RCC 7860 (cell line): ENCODE measurements at regions not wholly inside any gene's neighbourhood (a gene's known extent, or its start where the extent isn't known, plus 50 kb on each side); places are given as distances from the start of the nearest gene placed in this dataset.
"Not testable (repeated sequence)": the region's sequence is repeated elsewhere in the genome, so short reads cannot be mapped to it uniquely, and the experiment has no call there.

ENCODE experiments used
- DNase-seq: peaks from one replicate; pipeline ENCODE4 v3.0.0-alpha.2; 2015; ENCODE audit warnings: low spot score
- FAIRE-seq: peaks from 2 replicates; lab custom pipeline; 2012; peaks lifted over from hg19 to GRCh38; lab: Jason Lieb, UNC

DNA sequence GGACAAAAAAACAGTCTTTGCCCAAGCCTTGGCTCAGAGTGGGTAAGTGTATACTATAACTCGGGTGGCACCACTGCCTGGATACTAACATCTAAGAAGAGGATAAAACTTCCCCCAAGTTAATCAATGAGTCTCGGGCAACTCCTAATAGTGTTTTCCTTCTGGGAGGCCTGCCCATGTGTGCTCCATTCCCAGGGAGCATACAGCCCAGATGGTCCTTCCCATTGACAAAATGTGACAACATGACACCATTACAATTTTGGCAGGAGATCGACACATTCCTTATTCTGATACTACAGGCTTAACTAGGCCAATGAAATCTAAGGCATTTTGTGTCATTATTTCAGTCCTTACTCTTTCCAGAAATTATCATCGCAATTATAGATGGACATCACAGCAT, 52.7 kb upstream of the CRIM1 start:
- no peak for FAIRE-seq
- DNase-seq = no peak

- FAIRE-seq (no peak), DNase-seq (no peak)
Measured at GRCh38 chr2:36301843-36302242, 53.7 kb upstream of the CRIM1 start.

DNA sequence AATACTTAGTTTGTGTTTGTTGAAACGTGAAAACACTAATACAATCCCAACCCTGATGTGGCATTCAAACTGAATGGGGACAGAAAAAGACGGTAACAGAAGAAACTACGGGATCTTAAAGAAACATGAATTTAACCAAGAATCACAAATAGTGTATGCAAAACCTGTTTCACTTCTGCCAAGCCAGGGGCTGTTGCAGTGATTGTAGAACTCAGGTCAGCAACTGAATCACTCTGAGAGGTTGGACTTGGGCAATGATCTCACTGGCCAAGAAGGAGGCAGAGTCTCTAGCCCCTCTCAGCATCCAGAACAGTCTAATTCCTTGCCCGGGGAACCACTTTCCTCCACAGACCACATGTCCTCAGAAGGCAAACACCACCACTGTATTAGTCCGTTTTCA, 54.9 kb upstream of the CRIM1 start:
- no peak for DNase-seq
- no peak for FAIRE-seq

- no peak for FAIRE-seq
Measured at GRCh38 chr2:36296798-36297197, 58.8 kb upstream of the CRIM1 start.

DNA sequence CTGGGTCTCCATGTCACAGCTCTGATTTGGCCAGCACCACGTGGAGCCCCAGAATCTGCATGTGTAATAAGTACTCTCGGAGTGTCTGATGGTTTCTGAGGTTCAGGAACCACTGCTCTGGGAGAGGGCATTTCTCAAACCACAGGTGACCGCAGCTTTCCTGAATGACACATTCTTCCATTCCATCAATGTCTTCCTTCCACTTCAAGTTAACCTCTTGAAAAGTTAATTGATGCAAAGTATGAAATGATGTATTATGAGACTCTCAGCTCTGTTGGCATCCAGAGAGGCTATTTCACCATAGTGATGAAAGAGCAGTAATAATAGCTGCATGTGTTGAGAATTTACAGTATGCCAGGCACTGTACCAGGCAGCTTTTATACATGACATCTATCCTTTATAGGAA, 61.3 kb upstream of the CRIM1 start:
- DNase-seq (peak; percentile 58), FAIRE-seq (peak; percentile 73)

More at GRCh38 chr2:36296798-36297197, 58.8 kb upstream of the CRIM1 start:
- DNase-seq = no peak

DNA sequence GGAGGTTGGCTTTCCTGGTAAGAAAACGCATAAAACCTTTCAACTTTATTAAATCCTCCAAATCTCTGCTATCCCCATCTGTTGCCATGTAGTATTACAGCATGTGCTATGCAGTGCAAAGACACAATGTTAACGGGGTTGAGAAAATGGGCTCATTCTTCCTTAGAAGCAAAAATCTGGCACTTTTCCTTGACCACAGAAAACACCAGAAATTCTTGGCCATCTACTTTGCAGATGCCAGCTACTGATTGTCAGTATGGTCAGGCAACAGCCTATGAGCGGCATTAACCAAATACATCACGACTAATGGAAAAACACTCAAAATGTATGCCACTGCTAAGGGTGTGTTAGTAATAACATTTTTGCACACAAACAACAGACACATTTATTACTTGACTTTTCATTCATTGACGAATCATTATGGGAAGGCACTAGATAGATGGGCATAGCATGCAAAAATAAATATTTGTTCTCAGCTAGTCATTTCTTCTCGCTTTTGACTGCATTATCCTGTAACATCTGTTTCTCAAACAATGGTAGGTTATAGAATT, 65.2 kb upstream of the CRIM1 start:
- no peak for DNase-seq
- no peak for FAIRE-seq

- FAIRE-seq = no peak
Measured at GRCh38 chr2:36289731-36290130, 65.8 kb upstream of the CRIM1 start.

GRCh38 chr2:36287363-36288275, 68.0 kb upstream of the CRIM1 start:
- FAIRE-seq (no peak), DNase-seq (no peak)

More at GRCh38 chr2:36289731-36290130, 65.8 kb upstream of the CRIM1 start:
- no peak for DNase-seq

- not testable (repeated sequence) for FAIRE-seq, DNase-seq
Measured at GRCh38 chr2:36279506-36279905, 76.1 kb upstream of the CRIM1 start.

DNA sequence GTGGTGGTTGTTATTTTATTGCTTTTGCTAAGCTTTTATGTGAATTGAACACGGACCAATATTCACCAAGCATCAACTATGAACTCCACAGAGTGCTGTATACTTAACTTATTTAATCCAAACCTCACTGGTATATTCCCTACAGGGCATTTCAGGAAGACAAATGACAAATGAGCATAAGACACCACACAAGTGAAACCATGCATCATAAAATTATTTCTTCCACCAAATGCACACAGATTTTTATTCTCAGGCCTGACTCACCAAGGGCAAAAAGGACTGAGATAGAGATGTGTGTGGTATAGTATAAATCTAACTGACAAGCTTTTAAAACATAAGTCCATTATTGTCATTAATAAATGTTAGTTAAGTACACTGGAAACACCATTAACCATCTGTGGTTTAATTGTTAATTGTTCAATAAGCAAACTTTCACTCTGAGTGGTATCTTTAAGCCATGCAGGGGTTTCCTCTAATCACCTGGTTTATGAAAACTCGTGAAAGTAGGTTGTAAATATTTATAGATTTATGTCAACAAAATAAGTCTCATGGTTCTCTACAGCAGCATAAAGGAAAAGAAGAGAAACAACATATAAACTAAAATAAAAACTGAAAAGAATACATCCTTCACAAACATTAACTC, 77.6 kb upstream of the CRIM1 start:
- DNase-seq (peak; percentile 16), FAIRE-seq (peak; percentile 73)

DNA sequence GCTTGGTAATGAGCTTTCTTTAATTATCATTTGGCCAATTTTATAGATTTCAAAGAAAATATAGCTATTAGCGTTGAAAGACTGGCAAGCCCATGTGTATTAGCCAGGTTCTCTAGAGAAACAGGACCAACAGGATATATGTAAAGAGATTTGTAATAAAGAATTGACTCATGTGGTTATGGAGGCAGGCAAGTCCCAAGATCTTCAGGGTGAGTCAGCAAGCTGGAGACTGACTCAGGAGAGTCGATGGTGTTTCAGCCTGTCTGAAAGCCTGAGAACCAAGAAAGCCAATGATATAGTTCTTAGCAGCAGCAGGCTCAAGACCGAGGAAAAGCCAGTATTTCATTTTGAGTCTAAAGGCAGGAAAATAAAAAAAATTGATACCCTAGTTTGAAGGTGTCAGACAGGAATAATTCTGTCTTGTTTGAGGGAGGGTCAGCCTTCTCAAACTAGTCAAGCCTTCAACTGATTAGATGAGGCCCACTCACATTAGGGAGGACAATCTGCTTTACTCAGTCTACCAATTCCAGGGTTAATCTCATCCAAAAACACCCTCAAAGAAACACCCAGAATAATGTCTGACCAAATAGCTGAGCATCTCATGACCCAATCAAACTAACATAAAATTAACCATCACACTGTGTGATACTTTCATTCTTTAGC, 78.3 kb upstream of the CRIM1 start:
- FAIRE-seq = peak; percentile 95

GRCh38 chr2:36271266-36271665, 84.3 kb upstream of the CRIM1 start:
- FAIRE-seq (no peak), DNase-seq (no peak)

More for the DNA sequence above, 78.3 kb upstream of the CRIM1 start:
- DNase-seq = peak; percentile 91

GRCh38 chr2:36270758-36271157, 84.8 kb upstream of the CRIM1 start:
- no peak for DNase-seq
- FAIRE-seq = no peak

DNA sequence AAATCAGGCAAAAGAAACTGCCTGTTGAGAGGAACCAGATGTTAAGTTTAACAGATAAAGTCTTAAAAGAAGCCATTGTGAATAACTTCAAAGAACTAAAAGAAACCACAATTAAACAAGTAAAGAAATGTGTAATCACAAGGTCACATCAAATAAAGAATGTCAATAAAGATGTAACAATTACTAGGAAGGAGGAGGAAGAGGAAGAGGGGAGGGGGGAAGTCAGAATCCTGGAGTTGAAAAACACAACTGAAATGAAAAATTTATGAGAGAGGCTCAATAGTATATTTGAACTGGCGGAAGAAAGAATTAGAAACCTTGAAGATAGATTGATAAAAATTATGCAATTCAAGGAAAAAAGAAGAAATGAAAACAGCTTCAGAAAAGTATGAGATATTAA, 88.4 kb upstream of the CRIM1 start:
- DNase-seq (no peak), FAIRE-seq (no peak)

DNA sequence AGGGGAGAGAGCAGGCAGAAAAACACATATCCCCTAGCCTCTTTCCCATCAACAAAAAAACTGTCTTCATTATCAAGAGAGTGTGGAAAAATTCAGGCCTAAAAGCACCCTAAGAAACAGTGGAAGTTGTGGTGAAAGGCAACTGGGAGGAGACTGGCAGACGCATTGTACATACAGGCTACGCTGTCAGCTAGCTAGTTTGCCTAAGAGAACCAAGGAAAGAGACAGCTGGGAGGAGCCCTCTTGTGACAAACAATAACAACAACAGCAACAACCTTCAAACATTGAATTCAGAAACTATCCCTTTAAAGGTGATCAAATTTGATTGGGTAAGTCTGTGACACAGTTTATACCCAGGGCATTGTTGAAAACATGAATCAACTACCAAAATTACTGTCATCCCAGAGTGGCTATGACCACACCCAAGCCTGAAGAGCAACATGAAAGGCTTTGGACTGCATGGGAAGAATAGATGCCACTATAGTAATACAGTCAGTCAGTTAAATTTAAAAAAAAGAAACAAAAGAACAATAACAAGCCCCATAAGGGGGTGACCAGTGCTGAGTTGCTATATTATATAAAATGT, 88.9 kb upstream of the CRIM1 start:
- FAIRE-seq = no peak
- DNase-seq = no peak

DNA sequence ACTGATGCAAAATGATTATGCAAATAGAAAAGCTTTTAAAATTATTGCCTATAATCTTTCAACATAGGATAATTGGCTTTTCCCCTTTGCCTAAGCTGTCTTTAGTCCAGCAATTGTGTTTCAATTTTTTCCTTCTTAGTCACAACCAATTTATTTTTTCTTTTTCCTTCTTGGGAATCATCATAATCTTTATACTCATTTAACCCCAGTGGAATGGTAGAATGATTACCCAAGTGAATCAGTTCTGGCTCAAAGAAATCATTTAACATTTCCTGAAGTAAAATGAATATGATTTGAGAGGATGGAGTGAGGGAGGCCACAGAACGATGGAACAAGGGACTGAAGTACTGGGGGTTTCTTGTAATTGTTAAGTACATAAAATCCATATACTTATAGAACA, 93.0 kb upstream of the CRIM1 start:
- FAIRE-seq (peak; percentile 59), DNase-seq (no peak)

DNA sequence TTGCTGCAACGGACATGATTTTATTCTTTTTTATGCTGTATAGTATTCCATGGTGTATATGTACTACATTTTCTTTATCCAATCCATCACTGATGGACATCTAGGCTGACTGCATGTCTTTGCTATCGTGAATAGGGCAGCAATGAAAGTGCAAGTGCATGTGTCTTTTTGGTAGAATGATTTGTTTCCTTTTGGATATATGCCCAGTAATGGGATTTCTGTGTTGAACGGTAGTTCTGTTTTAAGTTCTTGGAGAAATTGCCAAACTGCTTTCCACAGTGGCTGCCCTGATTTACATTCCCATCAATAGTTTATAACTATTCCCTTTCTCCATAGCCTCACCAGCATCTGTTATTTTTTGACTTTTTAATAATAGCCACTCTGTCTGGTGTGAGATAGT, 99.7 kb upstream of the CRIM1 start:
- DNase-seq (no peak), FAIRE-seq (no peak)

DNA sequence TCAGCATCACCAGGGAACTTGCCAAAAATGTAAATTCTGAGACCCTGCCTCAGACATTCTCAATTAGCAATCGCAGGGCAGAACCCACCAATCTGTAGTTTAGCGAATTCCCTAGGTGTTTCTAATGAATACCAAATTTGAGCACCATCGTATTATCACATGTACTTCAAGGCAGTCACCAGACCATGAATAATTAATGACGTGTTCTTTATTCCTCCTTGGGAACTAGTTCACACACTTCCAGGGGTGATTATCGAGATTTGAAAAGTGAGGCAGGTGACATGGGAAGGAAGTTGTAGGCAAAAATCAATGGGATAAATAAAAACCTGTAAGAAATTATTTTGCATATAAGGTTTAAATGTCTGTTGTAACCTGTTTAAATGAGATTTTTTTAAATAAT, 102.5 kb upstream of the CRIM1 start:
- FAIRE-seq (no peak), DNase-seq (no peak)

DNA sequence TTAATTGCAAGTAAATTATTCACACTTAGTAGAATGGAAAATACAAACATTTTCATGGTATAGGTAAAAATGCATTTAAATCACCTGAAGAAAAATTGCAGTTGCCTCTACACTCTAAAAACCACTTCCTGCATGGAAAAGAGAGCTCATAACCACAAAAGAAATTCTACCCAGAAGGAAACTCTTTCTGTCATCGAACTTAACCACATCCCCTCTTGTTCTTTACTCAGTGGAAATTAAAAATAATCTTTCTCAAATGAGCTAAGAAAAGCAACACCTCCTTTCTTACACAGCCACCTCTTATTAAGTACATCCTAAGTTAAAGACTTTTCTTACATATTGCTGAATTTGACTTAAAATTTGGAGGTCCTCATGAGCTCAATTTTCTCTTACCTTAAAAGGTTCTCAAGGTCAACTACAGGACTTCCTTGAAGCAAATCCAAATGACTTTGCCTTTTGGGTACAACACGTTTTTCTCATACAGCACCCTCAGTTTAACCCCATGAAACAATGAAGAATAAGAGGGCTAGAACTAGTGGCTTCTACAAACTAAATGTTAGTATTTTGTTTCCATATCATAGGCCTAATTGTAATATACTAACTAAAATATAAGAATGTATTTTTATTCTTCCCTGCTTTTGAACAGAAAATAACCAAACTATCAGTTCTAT, 109.1 kb upstream of the CRIM1 start:
- FAIRE-seq = peak; percentile 89

DNA sequence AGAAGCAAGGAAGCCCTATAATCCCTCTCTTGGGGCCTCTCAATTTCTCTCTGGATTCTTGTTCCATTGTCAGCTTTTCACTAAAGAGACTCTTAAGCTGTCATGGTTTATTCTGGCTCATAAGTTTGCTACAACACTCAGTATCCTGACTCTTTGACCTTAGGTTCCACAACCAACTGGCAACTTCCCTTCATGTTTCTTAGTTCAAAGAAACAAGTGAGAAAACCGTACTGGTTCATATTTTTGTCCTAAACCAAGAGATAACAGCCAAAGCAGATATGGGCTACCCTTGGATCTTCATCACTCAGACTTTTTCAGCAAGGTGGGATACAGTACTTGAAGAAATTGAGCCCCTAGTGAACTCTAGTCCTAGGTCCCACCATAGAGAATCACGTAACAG, 109.9 kb upstream of the CRIM1 start:
- no peak for DNase-seq
- FAIRE-seq = no peak

More for the DNA sequence above, 109.1 kb upstream of the CRIM1 start:
- DNase-seq = peak; percentile 42
